ENCODE measurements at regions not wholly inside any gene's neighbourhood (a gene's known extent, or its start where the extent isn't known, plus 50 kb on each side); places are given as distances from the start of the nearest gene placed in this dataset.

- RAD21 ChIA-PET (ENCODE audit: low non-redundant PET in 1 of 2, low total read pairs in 2 of 2, uncharacterized antibody in 2 of 2, unreplicated experiment in 2 of 2): no interaction called here
- Histone ChIP-seq H3K4me3 (replicated peaks in 1 of 2; ENCODE audit: low read depth in 1 of 2, low read length in 2 of 2) (no peak overlapping the region), H4K20me1 (ENCODE audit: insufficient read depth) (no peaks in the 10 kb centered on the region), H3K9me2 (ENCODE audit: insufficient read depth) (no peaks in the 10 kb centered on the region), H3K36me3 (ENCODE audit: control insufficient read depth in 1 of 2, insufficient read depth in 2 of 2, low read length in 2 of 2) (no peaks in the 10 kb centered on the region), H3K4me1 (ENCODE audit: control insufficient read depth in 1 of 2, insufficient read depth in 2 of 2, low read length in 2 of 2) (no peaks in the 10 kb centered on the region), H3K9me3 (ENCODE audit: control insufficient read depth in 1 of 2, insufficient read depth in 1 of 2, low read depth in 1 of 2, low read length in 2 of 2) (no peaks in the 10 kb centered on the region), H3K79me2 (ENCODE audit: insufficient read depth, low read length) (no peaks in the 10 kb centered on the region), H2AFZ (ENCODE audit: low read depth, low read length, poor library complexity, severe bottlenecking) (no peak overlapping the region), H3K27ac (ENCODE audit: low read depth, low read length) (no peak overlapping the region), H3K9ac (ENCODE audit: low read length) (no peak overlapping the region), H3K27me3 (ENCODE audit: insufficient read depth, low read length) (no peaks in the 10 kb centered on the region), H3K4me2 (ENCODE audit: low read length) (no peak overlapping the region)
- POLR2A ChIA-PET: no interaction called here
- BruUV-seq (replicated peaks): no TSS peak
- ATAC-seq (no peak), DNase-seq (ENCODE audit: low read depth, low spot score) (no peak)
- intact Hi-C loops (cut with micrococcal nuclease): no loop called here
- CTCF ChIA-PET: no interaction called here
- TF ChIP-seq SIN3A (IDR thresholded peaks at IDR 0.05; ENCODE audit: low read depth): no peak
- no peak for TF ChIP-seq ATF3 (IDR thresholded peaks at IDR 0.05)
- TF ChIP-seq CEBPB (IDR thresholded peaks at IDR 0.05; ENCODE audit: low read depth): no peak
- TF ChIP-seq ZFX (IDR thresholded peaks at IDR 0.05): no peak
- no peak for TF ChIP-seq SRF (IDR thresholded peaks at IDR 0.05; ENCODE audit: low read depth)
- no peak for TF ChIP-seq ZNF274 (IDR thresholded peaks at IDR 0.05; ENCODE audit: low read depth, low read length)
- no peak for TF ChIP-seq EGR1 (IDR thresholded peaks at IDR 0.05; ENCODE audit: low read depth)
- TF ChIP-seq TCF7L2 (IDR thresholded peaks at IDR 0.05; ENCODE audit: borderline replicate concordance, extremely low read depth, insufficient read depth, insufficient read length): no peak
- no peak for TF ChIP-seq ELF1 (IDR thresholded peaks at IDR 0.05; ENCODE audit: borderline replicate concordance, low read depth)
- no peak for TF ChIP-seq JUND (IDR thresholded peaks at IDR 0.05)
- no peak for TF ChIP-seq REST (IDR thresholded peaks at IDR 0.05; ENCODE audit: low read depth)
- no peak for TF ChIP-seq POLR2A (IDR thresholded peaks at IDR 0.05; ENCODE audit: borderline replicate concordance, extremely low read depth, insufficient read depth, insufficient read length)
- no peak for TF ChIP-seq YY1 (IDR thresholded peaks at IDR 0.05; ENCODE audit: extremely low read depth, insufficient replicate concordance, low read depth, low read length)
- no peak for TF ChIP-seq FOSL1 (IDR thresholded peaks at IDR 0.05; ENCODE audit: low read depth)
- no peak for TF ChIP-seq SP1 (IDR thresholded peaks at IDR 0.05; ENCODE audit: low read depth)
- TF ChIP-seq RAD21 (IDR thresholded peaks at IDR 0.05; ENCODE audit: low read depth): no peak
Measured at GRCh38 chr14:61609884-61610283, 85.4 kb upstream of the HIF1A start.
